PC-9 (cell line): ENCODE measurements at regions not wholly inside any gene's neighbourhood (a gene's known extent, or its start where the extent isn't known, plus 50 kb on each side); places are given as distances from the start of the nearest gene placed in this dataset.

Source experiments
- BruUV-seq: library from RNA; stranded (reverse); fragments of 400-500 nt; replicated peaks from 2 replicates; lab custom pipeline; 2021; lab: Mats Ljungman, UMichigan
- CTCF ChIA-PET: fragments of 300-600 bp; sonication (Branson Sonifier 250); formaldehyde crosslinking; loops from one replicate; lab custom pipeline; 2022; ENCODE audit warnings: antibody characterized with exemption; lab: Charles Lee
- POLR2A ChIA-PET: fragments of 300-600 bp; sonication (Branson Sonifier 250); formaldehyde crosslinking; loops from one replicate; lab custom pipeline; 2022; ENCODE audit warnings: antibody characterized with exemption; ENCODE audit not compliant: unreplicated experiment; lab: Charles Lee
- DNase-seq, 2 experiments: peaks; one replicate each; pipeline versions ENCODE4 v3.0.0 to v3.0.0-alpha.2; 2015 to 2022; ENCODE audit warnings: mixed read lengths in 1 of 2
- H2AFZ ChIP-seq: fragments of 200-600 bp; sonication (generic); 2 replicates; pipeline ENCODE4 v1.8.1; 2017; ENCODE audit warnings: antibody characterized with exemption
- H3F3A ChIP-seq: fragments of 200-600 bp; sonication (generic); 2 replicates; pipeline ENCODE4 v1.8.1; 2017; ENCODE audit warnings: antibody characterized with exemption, mild to moderate bottlenecking, low read depth; ENCODE audit not compliant: insufficient read depth
- H3K27ac ChIP-seq: fragments of 200-600 bp; sonication (generic); 2 replicates; pipeline ENCODE4 v1.6.1; 2016; ENCODE audit warnings: mixed run types
- H3K27me3 ChIP-seq: fragments of 200-600 bp; sonication (generic); 2 replicates; pipeline ENCODE4 v1.6.1; 2016; ENCODE audit warnings: low read depth, mixed run types; ENCODE audit not compliant: insufficient read depth
- H3K36me3 ChIP-seq: fragments of 200-600 bp; sonication (generic); 2 replicates; pipeline ENCODE4 v1.6.1; 2016; ENCODE audit warnings: low read depth, mixed run types
- H3K4me1 ChIP-seq: fragments of 200-600 bp; sonication (generic); replicated peaks from 2 replicates; pipeline ENCODE4 v1.6.1; 2016; ENCODE audit warnings: mixed run types; ENCODE audit not compliant: insufficient read depth
- H3K4me2 ChIP-seq: fragments of 200-600 bp; sonication (generic); 2 replicates; pipeline ENCODE4 v1.6.1; 2017; ENCODE audit warnings: mixed run types
- H3K4me3 ChIP-seq: fragments of 200-600 bp; sonication (generic); 2 replicates; pipeline ENCODE4 v1.6.1; 2016; ENCODE audit warnings: mixed run types
- H3K79me2 ChIP-seq: fragments of 200-600 bp; sonication (generic); 2 replicates; pipeline ENCODE4 v1.6.1; 2017; ENCODE audit warnings: low read depth, mixed run types
- H3K9me2 ChIP-seq: fragments of 200-600 bp; sonication (generic); 2 replicates; pipeline ENCODE4 v1.8.1; 2017; ENCODE audit warnings: mild to moderate bottlenecking; ENCODE audit not compliant: insufficient read depth
- H3K9me3 ChIP-seq: fragments of 200-600 bp; sonication (generic); 2 replicates; pipeline ENCODE4 v1.8.1; 2016; ENCODE audit warnings: low read depth; ENCODE audit not compliant: insufficient read depth
- H4K20me1 ChIP-seq: fragments of 200-600 bp; sonication (generic); 2 replicates; pipeline ENCODE4 v1.8.1; 2017; ENCODE audit not compliant: insufficient read depth
- EZH2 ChIP-seq: fragments of 200-600 bp; sonication (generic); IDR thresholded peaks from 2 replicates; pipeline ENCODE4 v1.8.0; 2017; ENCODE audit warnings: antibody characterized with exemption, low read depth
- intact Hi-C: fragments of 100-400 bp; cut with micrococcal nuclease; formaldehyde crosslinking; loops from one replicate; pipeline ENCODE4 v1.10.0; 2022; ENCODE audit not compliant: unreplicated experiment
- TF ChIP-seq, protein P1 (sequence below): fragments of 200-600 bp; sonication (generic); conservative IDR thresholded peaks from 2 replicates; pipeline ENCODE4 v1.6.1; 2017; ENCODE audit warnings: mixed run types, antibody characterized with exemption, mild to moderate bottlenecking, moderate library complexity

DNA sequence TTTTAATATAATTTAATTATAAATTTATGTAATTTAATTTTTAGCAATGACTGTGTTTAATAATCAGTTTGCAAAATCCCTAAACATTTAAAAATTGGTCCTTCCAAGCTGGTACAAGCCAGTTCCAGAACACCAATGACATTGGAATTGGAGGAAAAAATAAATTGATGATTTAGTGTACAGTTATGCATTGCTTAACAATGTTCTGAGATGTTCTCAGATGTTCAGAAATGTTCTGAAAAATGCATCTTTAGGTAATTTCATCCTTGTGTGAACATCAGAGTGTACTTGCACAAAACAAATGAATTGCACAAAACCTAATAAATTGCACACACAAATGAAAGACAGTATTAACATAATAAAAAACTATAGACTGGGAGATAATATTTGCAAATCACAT, 95.2 kb downstream of the TRIB2 start:
- Histone ChIP-seq H3K27me3 (no peaks in the 10 kb centered on the region), H3K4me3 (no peak overlapping the region), H3K4me2 (no peak overlapping the region), H3K9me3 (peaks cover 3% of the 10 kb centered on the region; the same call in 1 of the 2 replicates), H3K4me1 (peaks cover 10% of the 10 kb centered on the region; the same call in 1 of the 2 replicates), H3F3A (peaks cover 7% of the 10 kb centered on the region; the same call in 1 of the 2 replicates), H2AFZ (no peak overlapping the region), H3K79me2 (no peaks in the 10 kb centered on the region), H3K36me3 (no peaks in the 10 kb centered on the region), H4K20me1 (no peaks in the 10 kb centered on the region), H3K9me2 (no peaks in the 10 kb centered on the region), H3K27ac (no peak overlapping the region)
- TF ChIP-seq, protein P1, sequence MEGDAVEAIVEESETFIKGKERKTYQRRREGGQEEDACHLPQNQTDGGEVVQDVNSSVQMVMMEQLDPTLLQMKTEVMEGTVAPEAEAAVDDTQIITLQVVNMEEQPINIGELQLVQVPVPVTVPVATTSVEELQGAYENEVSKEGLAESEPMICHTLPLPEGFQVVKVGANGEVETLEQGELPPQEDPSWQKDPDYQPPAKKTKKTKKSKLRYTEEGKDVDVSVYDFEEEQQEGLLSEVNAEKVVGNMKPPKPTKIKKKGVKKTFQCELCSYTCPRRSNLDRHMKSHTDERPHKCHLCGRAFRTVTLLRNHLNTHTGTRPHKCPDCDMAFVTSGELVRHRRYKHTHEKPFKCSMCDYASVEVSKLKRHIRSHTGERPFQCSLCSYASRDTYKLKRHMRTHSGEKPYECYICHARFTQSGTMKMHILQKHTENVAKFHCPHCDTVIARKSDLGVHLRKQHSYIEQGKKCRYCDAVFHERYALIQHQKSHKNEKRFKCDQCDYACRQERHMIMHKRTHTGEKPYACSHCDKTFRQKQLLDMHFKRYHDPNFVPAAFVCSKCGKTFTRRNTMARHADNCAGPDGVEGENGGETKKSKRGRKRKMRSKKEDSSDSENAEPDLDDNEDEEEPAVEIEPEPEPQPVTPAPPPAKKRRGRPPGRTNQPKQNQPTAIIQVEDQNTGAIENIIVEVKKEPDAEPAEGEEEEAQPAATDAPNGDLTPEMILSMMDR = no peak
- no peak for TF ChIP-seq EZH2
- intact Hi-C loops = no loop called here
- ChIA-PET CTCF (no interaction called here), POLR2A (no interaction called here)
- DNase-seq = no peak
- no TSS peak for BruUV-seq

DNA sequence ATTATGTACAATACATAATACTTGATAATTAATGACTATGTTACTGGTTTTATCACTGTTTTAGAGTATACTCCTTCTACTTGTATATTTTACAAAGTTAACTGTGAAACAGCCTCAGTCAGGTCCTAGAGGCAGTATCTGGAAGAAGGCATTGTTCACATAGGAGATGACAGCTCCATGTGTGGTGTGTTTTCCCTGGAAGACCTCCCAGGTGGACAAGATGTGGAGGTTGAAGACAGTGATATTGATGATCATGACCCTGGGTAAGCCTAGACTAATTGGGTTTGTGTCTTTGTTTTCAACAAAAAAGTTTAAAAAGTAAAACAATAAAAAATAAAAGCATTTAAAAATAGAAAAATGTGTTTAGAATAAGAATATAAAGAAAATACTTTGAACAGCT, 96.4 kb downstream of the TRIB2 start:
- Histone ChIP-seq H3K4me3 (no peak overlapping the region), H3K9me3 (peaks cover 3% of the 10 kb centered on the region; the same call in 1 of the 2 replicates), H3K79me2 (no peaks in the 10 kb centered on the region), H3K4me1 (peaks cover 10% of the 10 kb centered on the region; the same call in 1 of the 2 replicates), H3K4me2 (no peak overlapping the region), H2AFZ (no peak overlapping the region), H4K20me1 (no peaks in the 10 kb centered on the region), H3K9me2 (no peaks in the 10 kb centered on the region), H3F3A (peaks cover 7% of the 10 kb centered on the region; the same call in 1 of the 2 replicates), H3K27me3 (no peaks in the 10 kb centered on the region), H3K36me3 (no peaks in the 10 kb centered on the region), H3K27ac (no peak overlapping the region)
- TF ChIP-seq EZH2 = no peak
- TF ChIP-seq, protein P1 = no peak
- CTCF ChIA-PET = no interaction called here
- POLR2A ChIA-PET = no interaction called here
- no peak for DNase-seq
- intact Hi-C loops = no loop called here
- no TSS peak for BruUV-seq

DNA sequence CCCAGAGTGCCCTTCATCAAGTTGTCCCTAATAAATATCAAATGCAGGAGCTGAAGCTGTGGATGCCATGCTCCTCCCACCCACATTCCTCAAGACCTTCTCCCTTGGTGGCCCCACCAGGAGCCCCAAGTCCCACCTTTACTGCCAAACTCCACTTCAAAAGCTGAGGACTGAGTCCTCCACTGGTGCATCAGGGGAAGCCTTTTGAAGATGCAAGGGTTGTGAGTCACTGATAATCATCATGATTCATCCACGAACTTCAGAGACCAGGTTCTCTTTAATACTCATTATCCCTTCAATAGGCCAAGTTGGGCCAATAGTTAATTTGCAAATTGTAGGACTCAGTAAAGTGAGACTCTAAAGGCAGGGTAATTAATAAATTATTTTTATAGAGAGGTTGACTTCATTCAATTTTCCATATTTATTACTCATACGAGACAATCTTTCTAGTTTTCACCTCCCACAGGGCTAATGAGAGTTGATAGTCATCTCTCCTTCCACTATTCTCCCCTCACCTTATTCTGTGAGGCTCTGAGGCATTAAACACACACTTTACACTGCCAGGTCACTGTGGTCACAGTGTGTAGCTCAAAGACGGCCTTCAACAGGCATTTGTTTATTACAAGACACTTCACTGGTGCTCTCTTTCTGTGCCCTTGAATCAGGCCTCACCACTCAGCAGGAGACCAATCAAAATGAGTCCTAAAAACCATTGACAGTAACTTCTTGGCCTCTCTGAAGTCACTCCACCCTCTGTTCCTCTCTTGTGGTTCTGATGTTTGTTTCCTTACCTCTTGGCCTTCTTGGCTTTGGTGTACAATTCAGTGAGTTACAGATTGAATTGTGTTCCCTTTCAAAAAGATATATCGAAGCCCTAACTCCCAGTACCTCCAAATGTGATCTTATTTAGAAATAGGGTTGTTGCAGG, 99.9 kb downstream of the TRIB2 start:
- Histone ChIP-seq H3K79me2 (no peaks in the 10 kb centered on the region), H3K27ac (no peak overlapping the region), H3K27me3 (no peaks in the 10 kb centered on the region), H4K20me1 (no peaks in the 10 kb centered on the region), H3K4me2 (no peak overlapping the region), H2AFZ (no peak overlapping the region), H3K4me1 (peaks cover 26% of the 10 kb centered on the region), H3K36me3 (no peaks in the 10 kb centered on the region), H3K9me3 (peaks cover 3% of the 10 kb centered on the region; the same call in 1 of the 2 replicates), H3F3A (peaks cover 17% of the 10 kb centered on the region; the same call in 1 of the 2 replicates), H3K4me3 (no peak overlapping the region), H3K9me2 (no peaks in the 10 kb centered on the region)
- POLR2A ChIA-PET = no interaction called here
- no TSS peak for BruUV-seq
- peak in 1 of 2 experiments; percentile 64 for DNase-seq
- intact Hi-C loops = loop anchor here (5.0 kb wide), 1 partner anchor 59 kb away; no protein-coding TSS in a partner anchor
- CTCF ChIA-PET = no interaction called here
- no peak for TF ChIP-seq EZH2
- TF ChIP-seq, protein P1 = no peak
